ENCODE measurements at regions not wholly inside any gene's neighbourhood (a gene's known extent, or its start where the extent isn't known, plus 50 kb on each side); places are given as distances from the start of the nearest gene placed in this dataset.
"Not testable (repeated sequence)": the region's sequence is repeated elsewhere in the genome, so short reads cannot be mapped to it uniquely, and the experiment has no call there.

DNA sequence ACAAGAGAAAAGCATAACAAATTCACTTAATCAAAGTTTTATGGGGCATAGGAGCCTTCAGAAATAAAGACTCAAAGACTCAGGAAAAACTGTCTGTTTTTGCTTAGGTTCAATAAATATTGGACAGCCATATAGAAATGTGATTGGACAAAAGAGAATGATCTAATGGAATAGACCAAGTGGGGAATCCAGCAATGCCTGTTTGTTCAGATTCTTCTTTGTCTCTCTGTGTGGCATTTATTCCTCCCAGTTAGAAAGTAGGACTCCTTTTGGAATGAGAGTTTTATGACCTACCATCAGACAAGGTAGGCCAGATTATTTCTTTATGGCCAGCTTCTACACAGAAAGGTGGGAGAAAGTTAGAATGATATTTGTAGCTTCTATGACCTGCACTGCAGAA, 1460.1 kb downstream of the OTOL1 start:
- no peak for DNase-seq

DNA sequence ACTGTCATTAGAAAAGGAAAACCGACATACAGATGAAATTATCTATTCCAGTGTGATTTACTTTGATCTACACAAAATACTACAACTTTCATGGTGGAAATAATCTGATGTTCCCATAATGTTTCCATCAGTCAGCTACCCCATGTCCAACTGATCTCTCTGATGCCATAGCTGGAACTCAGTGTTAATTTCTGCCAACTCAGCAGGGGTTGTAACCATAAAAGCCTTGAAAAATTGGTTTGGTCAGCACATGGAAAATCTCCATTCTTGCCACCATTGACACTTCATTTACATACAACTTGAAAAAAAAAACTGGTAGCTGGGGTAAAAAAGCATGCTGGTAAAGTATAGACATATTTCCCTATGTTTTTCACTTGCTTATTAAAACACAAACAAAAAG, 1463.7 kb downstream of the OTOL1 start:
- DNase-seq, result no peak

DNA sequence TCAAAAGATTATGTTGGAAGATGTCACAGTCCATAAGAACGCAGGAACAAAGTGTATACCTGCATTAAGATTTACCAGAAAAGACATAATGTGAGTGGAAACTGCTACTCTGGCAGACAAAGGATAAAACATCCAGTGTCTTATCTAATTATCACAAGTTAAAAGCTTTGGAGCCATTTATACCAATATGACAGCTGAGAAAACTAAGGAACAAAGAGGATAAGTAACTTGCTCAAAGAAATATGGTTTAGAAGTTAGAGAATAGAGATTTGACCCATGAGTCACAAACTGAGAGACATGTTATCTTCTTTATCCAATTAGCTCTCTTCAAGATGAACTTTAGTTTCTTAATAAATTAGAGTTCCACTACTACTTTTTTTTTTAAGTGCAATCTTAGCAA, 1473.7 kb downstream of the OTOL1 start:
- DNase-seq, result no peak

DNA sequence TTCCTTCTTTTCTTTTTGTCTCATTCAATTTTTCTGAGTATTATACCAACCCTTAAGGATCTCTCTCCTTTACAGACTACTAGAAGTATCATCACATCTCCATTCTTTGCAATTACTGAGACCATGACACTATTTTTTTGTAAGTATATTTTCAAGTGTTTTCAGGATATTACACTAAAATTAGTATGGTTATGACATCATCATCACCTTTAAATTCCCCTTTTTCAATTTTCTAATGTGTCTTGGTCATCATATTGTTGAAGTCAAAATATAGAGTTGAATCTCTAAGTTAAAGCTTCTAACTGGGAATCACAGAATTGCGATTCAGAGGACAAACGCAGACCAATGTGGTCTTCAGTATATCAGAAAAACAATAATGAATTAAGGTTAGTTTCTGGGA, 1475.1 kb downstream of the OTOL1 start:
- no peak for DNase-seq

DNA sequence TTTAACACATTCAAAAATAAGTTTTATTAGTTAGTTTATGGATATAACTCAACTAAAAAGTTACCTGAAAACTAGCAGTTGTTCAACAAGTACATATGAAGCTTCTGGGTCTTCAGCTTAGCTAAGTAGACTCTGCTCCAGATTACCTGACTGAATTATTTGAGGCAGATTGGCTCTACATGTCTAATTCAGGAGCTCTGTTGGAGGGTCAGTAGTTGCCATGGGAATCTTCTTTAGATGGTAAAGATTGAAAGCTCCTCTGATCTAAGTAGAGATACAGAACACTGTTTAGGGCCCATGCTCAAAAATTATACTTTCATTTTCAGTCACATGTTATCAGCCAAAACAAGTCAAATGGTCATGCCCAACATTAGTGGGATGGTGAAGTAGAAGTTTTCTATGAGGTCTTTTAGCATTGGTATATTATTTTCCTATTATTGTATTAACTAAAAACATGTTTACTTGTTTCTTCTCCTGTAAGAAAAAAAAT, 1476.9 kb downstream of the OTOL1 start:
- no peak for DNase-seq

DNA sequence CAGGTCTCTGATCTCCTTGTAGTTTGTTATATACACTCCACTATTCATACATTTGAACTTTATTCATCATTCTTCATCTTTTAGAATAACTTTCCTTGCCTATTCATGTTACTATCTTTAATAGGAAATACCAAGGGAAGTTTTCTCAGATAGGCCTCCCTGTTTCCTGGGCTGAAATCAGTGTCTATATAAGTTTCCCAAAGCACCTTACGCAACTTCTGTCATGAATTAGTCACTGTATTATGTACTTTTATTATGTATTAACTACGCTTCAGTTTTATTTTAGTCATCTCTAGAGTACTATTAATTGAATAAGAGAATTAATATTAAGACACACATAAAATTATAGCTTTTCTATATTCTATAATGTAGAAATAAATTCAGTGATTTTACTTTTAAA, 1481.5 kb downstream of the OTOL1 start:
- no peak for DNase-seq

DNA sequence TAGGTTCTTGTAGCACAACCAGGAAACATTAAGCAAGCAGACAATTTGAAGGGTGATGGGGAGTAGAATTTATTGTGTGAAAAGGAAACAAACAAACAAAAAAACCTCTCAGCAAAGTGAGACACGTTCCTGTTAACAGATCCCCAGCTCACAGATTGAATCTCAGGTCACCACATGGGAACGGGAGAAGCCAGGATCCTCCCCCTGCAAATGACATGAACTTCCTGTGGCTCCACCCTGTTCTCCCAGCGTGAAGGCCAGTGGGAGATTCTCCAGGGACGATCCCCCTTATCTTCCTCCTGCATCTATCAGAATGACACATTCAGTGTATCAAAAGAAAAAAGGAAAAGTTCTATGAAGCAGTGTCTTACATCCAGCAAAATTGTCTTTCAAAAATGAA, 1488.1 kb downstream of the OTOL1 start:
- DNase-seq, result no peak

DNA sequence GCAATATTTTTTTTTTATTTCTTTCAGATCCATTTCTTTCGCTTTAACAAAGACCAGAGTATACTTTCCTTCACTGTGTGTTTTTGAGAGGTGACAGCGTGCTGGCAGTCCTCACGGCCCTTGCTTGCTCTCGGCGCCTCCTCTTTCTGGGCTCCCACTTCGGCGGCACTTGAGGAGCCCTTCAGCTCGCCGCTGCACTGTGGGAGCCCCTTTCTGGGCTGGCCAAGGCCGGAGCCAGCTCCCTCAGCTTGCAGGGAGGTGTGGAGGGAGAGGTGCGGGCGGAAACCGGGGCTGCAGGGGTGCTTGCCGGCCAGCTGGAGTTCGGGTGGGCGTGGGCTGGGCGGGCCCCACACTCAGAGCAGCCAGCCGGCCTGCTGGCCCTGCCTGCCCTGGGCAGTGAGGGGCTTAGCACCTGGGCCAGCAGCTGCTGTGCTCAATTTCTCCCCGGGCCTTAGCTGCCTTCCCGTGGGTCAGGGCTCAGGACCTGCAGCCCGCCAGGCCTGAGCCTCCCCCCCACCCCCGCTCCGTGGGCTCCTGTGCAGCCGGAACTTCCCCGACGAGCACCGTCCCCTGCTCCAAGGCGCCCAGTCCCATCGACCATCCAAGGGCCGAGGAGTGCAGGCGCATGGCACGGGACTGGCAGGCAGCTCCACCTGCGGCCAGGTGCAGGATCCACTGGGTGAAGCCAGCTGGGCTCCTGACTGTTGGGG, 1490.6 kb downstream of the OTOL1 start:
- DNase-seq, result not testable (repeated sequence)

DNA sequence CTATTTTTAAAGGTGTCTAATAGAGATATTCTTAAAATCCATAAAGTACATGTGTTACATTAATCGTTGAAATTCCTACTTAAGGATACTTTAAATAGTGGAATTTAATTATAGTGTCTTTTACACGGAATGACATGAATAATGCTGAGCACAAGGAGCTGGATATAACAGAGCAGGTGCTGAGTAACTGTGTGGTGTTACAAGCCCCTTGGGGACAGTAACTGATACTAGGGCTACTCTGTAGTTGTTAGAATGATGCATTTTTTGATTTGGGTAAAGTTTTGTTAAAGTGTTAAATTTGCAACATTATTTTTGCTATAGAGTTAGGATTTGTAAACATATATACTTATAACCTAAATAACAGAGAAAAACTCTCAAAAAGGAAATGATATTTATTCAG, 1496.1 kb downstream of the OTOL1 start:
- DNase-seq, result no peak

DNA sequence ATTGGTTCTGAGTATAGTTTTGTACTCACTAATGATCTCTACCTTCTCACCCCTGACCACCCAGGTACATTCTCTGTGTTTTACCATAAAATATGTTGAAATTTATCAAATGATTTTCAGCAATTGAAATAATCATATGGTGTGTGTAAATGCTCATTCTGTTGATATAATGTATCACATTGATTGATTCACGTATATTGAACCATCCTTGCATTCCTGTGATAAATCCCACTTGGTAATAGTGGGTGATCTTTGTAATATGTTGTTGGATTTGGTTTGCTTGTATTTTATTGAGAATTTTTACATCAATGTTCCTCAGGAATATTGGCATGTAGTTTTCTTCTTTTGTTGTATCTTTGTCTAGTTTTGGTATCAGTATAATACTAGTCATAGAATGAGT, 1497.6 kb downstream of the OTOL1 start:
- DNase-seq, result no peak

DNA sequence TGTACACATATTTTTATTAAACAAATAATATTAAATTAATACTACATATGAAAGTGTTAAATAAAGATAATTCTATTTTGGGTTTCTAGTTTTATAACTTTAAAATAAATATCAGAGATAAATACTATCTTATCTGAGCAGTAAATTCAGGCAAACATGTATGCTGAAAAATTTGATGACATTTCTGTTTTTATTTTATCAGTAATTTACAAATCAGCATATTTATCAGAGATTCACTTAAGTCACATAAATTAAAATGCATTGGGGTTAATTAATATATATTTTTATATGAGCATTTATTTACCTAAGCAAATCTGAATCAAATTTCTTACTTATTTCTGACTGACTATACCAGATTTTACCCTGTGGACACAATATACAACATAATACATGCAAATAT, 1499.8 kb downstream of the OTOL1 start:
- no peak for DNase-seq

DNA sequence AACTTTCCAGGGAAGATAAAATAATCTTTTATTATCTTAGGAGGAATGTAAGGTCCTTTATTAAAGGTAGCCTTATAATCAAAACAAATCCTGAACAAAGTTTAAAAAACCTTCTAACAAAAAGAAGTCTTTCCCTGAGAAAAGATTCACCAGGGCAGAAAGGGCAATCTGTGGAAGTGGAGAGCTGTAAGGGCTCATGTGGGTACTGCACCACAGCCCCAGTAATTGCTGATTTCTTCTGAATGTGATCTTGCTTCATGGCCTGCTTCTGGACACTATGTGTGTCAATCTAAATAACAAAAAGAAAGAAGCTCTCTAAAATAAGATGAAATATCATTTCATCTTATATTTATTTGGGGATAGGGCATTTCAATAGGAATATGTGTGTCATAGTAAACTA, 1501.6 kb downstream of the OTOL1 start:
- DNase-seq, result no peak

DNA sequence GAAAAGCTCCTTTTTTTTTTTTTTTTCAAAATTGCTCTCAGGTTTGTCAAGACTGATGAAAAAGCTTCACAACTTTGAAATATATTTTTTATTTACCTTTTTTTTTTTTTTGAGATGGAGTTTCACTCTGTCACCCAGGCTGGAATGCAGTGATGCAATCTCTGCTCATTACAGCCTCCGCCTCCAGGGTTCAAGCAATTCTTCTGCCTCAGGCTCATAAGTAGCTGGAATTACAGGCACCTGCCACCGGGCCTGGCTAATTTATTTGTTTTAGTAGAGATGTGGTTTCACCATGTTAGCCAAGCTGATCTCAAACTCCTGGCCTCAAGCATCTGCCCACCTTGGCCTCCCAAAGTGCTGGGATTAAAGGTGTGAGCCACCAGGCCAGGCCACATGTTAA, 1515.0 kb downstream of the OTOL1 start:
- DNase-seq, result no peak

DNA sequence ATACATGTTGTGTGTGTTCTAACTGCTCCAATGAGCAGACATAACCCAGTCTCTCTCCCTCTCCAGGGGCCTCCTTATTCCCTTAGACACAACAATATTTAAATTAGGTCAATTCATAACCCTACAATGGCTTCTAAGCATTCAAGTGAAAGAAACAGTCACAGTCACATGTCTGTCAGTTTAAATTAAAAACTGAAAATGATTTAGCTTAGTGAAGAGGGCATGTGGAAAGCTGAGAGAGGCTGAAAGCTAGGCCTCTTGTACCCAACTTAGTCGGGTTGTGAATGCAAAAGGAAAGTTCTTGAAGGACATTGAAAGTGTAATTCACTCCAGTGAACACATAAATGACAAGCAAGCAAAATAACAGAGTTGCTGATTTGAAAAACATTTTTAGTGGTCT, 1519.6 kb downstream of the OTOL1 start:
- no peak for DNase-seq

DNA sequence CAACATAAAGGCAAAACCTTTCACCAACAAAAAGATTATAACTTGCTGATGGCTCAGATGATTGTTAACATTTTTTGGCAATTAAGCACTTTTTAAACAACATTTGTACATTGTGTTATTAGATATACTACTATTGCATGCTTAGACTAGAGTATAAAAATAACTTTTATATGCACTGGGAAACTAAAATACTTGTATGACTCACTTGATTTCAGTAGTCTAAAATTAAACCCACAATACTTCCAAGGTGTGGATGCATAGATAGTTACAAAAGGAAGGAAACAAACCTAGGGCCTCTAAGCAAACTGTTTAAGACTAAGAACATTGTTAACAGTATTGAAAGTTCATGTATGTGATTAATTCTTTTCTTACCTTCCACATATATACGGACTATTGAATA, 1521.5 kb downstream of the OTOL1 start:
- no peak for DNase-seq

DNA sequence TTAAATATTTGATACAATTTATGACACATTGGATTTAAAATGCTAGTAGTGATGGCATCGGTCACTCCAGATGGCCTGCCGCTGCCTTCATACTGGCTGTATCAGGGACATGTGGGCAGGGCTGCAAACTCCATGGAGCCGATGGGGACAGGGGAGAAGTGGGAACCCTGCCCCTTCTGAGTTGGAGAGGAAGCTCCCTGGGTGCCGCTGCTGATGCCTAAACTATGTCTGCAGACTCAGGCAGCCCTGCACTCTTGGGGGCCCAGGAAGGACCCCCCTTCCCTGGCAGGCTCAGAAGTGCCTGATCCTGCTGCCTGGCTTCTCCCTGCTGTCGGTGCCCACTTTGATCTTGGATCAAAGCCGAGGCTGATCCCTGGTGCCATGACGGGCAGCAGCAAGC, 1522.1 kb downstream of the OTOL1 start:
- DNase-seq, result no peak

DNA sequence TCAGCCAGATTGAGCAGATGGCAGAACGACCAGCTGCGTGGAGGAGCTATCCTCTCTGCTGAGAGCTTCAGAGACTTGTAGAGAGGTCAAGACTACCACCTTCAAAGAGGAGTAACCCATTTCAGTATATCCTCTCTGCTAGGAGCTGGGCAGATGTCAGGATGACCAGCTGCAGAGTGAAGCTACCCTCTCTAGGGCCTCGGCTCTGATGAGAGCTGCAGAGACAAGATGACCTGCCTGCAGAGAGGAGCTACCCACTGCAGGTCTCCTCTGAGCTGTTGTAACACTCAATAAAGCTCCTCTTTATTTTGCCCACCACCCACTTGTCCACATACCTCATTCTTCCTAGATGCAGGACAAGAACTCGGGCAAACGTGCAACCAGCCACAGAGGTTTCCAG, 1522.7 kb downstream of the OTOL1 start:
- no peak for DNase-seq

DNA sequence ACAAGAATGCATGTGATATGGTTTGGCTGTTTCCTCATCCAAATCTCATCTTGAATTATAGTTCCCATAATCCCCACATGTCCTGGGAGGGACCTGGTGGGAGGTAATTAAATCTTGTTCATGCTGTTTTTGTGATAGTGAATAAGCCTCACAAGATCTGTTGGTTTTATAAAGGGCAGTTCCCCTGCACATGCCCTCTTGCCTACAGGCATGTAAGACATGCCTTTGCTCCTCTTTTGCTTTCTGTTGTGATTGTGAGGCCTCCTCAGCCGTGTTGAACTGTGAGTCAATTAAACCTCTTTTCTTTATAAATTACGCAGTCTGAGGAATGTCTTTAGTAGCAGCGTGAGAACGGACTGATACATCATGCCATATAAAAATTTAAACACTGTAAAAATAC, 1537.0 kb downstream of the OTOL1 start:
- DNase-seq, result no peak

DNA sequence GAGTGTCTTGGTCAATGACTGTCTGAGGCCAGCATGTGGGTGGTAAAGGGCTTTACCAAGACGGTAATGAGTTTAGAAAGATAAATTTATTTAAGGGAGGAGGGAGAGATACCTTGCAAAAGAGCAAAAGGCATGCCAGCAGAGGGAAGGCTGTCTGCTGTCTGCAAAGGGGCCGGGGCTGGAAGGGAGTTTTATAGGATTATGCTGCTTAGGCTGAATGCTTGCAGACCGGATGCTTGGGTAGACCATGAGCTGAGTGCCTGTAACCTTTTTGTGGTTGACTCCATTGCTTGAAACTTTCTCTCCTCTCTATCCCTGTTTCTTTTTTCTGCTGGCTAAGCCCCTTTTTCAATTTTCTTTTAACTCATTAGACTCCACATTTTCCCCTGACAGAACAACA, 1543.0 kb downstream of the OTOL1 start:
- no peak for DNase-seq

DNA sequence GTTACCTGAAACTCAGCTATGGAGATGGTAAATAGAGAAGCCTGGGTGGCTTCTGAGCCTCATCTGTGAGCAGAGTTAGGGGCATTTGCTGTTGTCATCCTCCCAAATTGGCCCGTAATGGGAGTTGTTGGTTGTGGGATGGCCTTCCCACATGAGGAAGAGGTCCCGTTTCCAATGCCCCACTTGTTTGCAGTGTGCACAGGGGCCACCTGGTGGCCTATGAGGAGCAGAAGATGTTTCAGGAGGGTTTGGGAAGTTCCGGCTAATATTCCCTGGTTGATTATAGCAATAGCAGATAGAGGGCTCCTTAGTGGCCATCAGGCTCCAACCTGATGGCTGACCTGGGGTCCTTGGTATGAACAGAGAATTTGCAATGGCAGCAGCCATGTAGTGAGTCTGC, 1546.5 kb downstream of the OTOL1 start:
- no peak for DNase-seq

DNA sequence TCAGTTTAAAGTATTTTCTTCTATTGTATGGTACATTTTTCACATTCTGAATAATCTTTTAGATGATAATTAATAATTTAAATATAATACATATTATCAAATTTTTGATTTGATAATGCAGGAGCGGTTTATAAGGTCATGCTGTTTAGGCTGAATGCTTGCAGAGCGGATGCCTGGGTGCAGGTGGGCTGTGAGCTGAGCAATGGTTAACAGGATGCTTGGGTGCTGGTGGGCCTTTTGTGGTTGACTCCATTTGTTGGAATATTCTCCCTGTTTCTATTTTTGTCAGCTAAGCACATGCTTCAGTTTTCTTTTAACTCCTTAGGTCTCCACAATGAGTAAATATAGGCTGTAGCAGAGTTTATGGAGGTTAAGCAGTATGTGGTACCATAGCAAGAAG, 1549.3 kb downstream of the OTOL1 start:
- DNase-seq, result no peak

DNA sequence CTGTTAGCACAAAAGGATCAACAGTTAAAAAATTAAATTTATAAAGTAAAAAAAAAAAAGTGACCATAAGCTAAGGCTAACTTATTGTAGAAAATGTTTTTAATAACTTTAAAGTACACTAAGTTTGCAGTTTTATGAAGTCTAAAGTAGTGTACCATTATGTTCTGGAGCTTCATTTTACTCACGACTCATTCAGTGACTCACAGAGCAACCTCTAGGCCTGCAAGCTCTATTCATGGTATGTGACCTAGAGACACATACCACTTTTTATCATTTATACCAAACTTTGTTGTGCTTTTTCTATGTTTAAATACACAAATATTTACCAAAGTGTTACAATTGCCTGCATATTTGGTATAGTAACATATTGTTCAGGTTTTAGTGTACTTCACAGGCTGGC, 1552.3 kb downstream of the OTOL1 start:
- no peak for DNase-seq

DNA sequence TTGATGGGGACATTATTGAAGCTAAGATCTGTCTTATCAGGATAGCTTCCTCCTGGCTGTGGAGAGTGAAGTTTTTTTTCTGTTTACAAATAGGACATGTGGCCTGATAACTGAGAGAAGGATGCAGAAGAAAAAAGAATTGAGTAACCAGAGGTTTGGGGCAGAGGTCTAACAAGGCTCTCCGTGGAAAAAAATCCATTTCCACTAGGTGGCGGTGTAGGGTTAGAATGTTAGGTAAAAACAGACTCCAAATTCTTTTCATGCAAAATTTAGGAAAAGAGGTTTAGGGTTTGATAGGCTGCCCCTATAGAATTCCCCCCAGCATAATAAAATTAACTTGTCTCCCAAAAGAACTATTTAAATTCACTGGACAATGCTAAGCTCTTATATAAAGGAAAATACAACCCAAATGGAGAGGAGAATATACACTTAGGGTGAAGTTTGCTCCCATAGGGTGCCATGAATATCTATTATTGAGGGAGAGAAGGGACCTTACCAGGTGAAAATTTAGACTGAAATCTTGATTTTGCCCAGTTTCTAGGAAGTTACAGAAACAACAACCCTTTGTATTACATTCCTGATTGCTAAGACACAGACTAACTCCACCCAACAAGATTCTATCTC, 1560.4 kb downstream of the OTOL1 start:
- DNase-seq, result no peak

DNA sequence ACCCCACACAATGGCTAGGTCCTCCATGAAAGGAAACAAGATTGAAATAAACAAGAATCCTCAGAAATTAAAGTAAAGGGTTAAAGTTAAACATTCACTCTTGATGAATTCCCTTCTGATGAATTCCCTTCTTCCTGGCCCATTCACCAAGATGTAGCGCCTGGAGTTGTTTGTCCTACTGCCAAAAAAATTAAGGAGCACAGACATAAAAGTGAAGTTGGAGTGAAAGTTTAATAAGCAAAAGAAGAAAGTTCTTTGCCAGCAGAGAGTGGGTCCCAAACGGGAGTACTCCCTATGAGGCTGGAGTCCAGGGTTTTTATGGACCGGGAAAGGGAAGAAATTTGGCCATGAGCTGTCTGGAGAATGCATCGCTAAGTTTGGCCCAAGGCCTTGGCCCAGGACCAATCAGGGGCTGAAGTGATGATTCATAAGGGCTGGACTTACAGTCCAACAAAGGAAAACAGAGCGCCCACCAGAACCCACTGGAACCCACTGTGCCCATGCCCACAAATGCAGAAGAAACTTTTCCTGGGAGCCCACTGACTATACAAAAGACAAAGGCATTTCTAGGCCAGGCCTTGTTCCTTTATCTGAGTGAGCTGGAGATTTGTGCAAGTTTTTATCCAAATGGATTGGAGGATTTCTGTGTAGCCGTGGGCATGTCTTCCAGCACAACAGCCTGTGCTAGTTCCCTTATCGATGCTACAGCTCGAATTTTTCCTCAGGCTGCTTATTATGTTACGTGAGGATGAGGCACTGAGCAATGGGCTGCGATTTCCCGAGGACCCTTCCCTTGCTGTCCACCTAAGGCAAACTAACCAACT, 1561.6 kb downstream of the OTOL1 start:
- DNase-seq, result no peak
